ENCODE measurements at regions not wholly inside any gene's neighbourhood (a gene's known extent, or its start where the extent isn't known, plus 50 kb on each side); places are given as distances from the start of the nearest gene placed in this dataset.

DNA sequence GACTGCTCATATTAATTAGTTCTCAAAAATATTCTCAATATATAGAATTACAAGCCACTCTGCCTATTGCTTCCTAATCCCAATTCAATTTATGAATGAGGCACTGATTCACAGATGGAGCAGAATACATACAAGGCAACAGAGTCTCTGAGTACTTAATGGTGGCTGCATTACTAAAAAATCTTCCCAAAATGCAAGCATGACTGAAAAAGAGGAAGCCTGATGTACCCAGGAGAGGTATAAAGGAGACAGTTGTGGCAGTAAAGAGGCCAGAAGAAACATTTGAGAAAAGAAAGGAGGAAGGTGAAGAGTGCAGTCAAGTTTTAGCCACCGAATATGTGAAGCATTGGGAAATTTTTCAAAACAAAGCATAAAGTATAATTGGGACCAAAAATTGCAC lies 163.2 kb upstream of the INTU start:
- TF ChIP-seq, protein P1, sequence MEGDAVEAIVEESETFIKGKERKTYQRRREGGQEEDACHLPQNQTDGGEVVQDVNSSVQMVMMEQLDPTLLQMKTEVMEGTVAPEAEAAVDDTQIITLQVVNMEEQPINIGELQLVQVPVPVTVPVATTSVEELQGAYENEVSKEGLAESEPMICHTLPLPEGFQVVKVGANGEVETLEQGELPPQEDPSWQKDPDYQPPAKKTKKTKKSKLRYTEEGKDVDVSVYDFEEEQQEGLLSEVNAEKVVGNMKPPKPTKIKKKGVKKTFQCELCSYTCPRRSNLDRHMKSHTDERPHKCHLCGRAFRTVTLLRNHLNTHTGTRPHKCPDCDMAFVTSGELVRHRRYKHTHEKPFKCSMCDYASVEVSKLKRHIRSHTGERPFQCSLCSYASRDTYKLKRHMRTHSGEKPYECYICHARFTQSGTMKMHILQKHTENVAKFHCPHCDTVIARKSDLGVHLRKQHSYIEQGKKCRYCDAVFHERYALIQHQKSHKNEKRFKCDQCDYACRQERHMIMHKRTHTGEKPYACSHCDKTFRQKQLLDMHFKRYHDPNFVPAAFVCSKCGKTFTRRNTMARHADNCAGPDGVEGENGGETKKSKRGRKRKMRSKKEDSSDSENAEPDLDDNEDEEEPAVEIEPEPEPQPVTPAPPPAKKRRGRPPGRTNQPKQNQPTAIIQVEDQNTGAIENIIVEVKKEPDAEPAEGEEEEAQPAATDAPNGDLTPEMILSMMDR (IDR thresholded peaks at IDR 0.05) = no peak
- TF ChIP-seq POLR2AphosphoS5 (IDR thresholded peaks at IDR 0.05) = no peak
- no peak for TF ChIP-seq POLR2A (IDR thresholded peaks at IDR 0.05)
- no peak for TF ChIP-seq EP300 (IDR thresholded peaks at IDR 0.05)
